ENCODE measurements at regions not wholly inside any gene's neighbourhood (a gene's known extent, or its start where the extent isn't known, plus 50 kb on each side); places are given as distances from the start of the nearest gene placed in this dataset.
"Not testable (repeated sequence)": the region's sequence is repeated elsewhere in the genome, so short reads cannot be mapped to it uniquely, and the experiment has no call there.

- not testable (repeated sequence) for TF ChIP-seq POLR2A, CTCF, POLR2AphosphoS5 (IDR thresholded peaks at IDR 0.05)
Measured at GRCh38 chr6:8164281-8164680, 61.9 kb upstream of the EEF1E1 start.
